A172 (cell line): ENCODE measurements at regions not wholly inside any gene's neighbourhood (a gene's known extent, or its start where the extent isn't known, plus 50 kb on each side); places are given as distances from the start of the nearest gene placed in this dataset.

ENCODE experiments used
- DNase-seq: peaks from one replicate; pipeline ENCODE4 v3.0.0-alpha.2; 2015; ENCODE audit warnings: low spot score

DNA sequence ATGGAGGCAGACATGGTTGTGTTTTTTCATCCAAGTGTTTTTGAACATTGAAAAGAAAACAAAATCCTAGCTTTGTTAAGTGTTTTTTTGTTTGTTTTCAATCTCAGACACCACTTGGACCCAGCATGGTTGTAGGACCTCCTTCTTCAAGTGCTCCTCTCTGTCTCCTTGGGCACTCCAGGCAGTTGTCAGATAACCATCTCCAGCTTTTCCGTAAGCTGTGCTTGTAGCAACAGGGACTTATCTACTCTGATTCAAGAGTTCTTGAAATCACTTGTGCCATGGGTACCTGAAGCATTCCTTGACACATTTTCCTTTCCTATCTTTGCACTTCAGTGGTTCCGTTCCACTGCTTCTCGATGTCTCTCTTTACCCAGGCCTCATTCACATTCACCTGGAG lies 334.9 kb upstream of the DDX53 start:
- DNase-seq, result no peak

DNA sequence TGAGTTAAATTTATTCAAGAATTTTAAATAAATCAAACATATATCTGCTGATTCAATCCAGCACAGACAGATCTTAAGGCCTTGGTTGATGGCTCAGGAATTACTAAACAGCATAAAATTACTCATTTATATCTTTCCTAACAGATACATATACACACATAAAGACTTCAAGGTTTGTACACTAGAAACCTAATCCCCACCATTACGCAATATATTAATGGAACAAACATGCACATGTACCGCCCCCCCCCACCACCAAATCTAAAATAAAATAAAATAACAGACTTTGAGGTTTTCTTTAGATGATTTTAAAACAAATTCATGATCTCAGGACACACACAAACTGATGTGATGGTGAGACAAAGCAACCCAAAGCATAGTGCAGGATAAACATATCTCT lies 333.9 kb upstream of the DDX53 start:
- DNase-seq, result no peak

DNA sequence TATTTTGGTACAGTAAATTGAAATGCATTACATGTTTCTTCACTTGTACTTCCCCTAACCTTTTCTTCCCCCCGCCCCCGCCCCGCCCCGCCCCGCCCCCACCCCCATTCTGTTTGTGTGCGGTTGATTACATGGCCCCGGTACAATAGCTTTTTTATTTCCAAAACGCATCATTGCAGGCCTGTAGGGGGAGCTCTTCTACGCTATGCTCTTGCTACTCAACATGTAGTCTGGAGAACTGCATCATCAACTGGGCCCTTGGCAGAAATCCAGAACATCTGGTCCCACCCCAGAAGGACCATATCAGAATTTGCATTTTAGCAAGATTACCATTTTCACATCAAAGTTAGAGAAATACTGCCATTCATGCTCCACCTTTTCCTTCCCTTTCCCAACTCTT lies 333.3 kb upstream of the DDX53 start:
- peak; percentile 35 for DNase-seq

DNA sequence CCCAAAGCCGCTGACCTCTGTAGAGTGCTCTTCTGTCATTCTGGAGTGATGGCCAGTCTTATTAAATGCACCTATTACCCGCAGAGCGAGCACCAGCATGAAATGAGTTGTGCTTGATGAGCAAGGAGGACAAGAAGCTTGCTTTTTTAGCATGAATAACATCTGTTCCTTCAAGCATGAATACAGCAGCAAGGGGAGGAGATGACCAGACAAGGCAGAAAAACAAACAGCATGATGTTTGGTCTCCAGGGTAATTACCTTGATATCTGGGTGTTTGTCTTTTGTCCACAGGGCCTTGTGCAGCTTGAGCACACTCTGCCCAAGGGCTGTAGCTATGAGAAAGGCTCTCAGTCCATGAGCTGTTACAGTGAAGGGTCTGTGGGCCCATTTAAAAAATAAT lies 324.8 kb upstream of the DDX53 start:
- no peak for DNase-seq

DNA sequence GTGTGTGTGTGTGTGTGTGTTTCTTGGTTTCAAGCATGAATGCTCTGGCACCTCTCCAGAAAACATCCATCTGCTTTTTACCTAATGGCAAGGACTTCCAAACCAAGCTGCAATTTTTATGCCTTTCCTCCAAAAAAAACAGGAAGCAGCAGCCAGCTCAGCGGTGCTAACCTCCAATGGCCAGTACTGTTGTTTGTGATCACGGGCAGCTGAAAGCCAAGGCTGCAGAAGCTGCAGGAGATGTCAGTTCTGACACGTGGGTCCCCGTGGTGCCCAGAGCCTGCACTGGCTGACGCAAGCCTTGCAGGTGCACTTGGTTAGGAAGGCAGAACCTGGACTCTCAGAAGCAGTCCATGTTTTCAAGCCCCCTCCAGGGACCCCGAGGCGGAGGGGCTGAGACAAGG lies 313.6 kb upstream of the DDX53 start:
- DNase-seq, result peak; percentile 38

DNA sequence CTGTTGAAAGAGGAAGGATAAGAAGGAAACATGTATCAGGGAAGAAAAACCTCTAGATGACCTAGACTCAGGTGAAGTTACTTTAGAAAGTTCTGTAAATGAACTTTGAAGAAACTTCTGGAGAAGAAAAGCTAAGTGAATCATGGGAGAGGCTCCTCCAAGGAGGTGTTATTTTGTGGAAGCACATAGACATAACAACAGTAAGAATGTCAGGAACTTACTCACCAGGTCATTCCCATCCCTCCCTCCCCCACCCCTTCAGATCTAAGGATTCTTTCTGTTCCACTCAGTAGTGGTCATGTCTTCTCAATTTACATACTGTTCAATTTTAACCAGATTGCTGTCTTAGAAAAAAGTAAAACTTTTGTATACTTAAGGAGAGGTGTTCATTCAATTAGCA lies 310.5 kb upstream of the DDX53 start:
- no peak for DNase-seq

DNA sequence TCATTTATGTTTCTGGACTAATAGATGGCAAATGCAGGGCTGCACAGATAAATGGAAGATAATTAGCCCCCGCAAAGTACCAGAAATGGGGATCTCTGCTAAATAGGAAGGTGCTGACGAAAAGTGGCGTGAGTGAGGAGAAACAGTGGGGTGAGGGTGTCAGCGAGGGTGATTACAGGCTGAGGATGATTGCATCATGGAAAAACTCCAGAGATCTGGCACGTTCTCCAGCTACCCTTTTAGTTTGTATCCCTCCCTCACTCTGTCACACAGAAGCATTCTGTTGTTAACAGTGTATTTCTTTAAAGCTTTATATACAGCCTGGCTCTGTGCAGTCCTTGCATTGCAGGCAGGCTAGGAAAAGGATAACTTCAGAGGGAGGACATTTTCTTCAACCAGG lies 309.6 kb upstream of the DDX53 start:
- DNase-seq, result no peak

DNA sequence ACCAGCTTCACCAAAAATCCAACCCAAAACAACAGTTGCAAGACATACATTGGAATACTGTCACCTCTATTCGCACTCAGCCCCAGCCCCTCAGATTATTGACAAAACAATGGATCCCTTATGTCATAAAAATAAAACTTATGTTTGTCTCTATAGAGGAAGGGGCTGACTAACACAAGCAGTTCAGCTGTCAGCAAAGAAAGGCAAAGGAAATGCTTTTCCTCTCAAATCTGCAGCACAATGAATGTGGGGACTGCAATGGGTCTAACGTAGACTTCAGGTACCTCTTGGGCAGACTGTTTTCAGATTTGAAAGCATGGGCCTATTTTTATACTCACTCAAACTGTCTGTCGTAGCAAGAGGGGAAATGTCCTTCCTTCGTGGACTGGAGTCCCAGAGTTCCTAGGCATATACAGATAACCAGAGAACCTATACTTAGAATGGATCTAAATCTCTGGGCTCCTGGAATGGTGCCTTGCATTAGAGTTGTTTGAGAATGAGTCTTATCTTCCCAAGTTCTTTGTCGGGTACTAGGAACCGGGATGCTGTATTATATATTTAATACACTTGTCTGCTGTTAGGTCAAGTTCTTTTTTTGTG lies 307.7 kb upstream of the DDX53 start:
- DNase-seq, result no peak

DNA sequence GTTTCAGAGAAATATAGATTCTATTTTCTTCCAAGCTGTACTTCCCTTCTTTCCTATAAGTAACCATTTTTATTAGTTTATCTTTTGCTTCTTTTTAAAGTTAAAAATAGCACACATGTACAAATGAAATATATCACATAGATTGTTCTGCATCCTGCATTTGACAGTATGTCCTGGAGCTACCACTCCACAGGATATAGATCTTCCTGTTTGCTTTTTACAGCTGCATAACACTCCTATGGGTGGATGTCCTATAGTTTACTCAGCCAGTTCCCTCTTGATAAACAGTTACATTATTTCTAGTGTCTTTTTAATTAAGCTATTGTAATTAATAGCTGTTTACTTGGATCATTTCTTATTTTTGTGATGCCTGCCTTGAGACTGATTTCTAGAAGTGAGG lies 301.6 kb upstream of the DDX53 start:
- DNase-seq, result no peak

DNA sequence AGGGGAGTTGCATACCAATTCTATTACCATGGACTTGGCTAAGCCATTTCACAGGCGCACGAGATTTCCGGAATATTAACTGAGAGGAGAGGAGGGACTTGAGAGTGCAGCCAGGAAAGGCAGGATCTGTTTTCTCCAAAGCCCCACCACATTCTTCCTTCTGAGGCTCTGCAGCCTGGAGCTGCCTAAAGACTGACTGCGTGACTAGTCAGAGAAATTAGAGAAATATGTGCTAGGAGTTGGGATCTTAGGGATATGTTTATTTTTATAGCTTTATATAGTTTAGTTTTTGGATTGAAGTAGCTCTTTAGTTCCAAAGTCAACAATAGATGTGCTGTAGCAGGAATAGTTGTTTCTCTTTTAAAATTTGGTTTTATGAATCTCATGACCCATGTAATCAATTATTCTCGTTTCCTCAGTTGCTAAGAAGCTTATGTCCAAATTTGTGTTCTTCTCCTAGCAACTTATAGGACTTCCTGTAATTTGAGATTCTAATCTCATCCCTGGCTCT lies 300.1 kb upstream of the DDX53 start:
- DNase-seq, result no peak

DNA sequence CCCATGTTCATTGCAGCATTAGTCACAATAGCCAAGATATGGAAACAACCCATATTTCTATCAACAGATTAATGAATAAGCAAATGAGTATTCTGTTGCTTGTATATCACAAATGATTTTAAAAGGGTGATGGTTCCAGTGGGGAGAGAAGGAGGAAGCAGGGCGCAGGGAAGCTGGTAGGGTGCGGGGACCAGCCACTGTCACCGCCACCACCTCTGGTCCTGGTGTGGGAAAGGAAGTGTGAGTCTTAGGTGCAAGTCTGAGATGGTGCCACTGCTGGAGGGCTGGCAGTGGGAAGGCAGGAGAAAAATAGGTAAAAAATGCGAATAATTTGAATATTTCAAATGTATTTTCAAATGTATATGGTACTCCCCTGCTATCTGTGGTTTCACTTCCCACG lies 286.8 kb upstream of the DDX53 start:
- DNase-seq, result no peak

DNA sequence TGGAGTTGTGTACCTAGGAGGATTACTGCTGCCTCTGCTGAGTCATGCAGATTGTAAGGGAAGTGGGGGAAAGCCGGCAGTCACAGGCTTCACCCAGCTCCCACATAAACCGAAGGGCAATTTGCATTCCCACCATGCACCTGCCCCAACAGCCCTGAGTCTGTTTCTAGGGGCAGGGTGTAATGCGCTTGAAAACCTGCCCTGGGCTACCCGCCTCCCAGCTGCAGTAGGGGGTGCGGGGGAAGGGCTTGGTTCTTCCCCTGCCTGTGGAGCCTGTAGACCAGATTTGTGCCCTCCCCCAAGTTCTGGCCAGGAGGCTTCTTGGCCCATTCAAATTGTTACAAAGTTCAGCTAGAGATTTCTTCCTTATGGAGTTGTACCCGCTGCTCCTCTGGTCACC lies 269.2 kb upstream of the DDX53 start:
- DNase-seq, result peak; percentile 1

DNA sequence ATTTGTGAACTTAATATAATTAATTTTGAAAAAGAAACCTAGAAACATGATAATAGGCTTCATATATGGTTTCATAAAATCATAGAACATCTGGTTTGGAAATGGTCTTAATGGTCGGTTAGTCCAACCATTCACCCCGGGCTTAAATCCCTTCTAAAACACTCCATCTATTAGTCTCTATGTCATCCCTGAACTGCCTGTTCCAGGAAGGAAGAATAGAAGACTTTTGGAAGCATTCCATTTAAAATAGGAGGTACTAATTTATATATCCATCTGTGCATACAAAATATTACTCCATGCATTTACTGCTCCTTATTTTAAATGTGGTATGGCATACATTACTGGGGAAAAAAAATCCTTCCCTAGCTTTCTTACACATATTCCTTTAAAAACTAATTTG lies 262.2 kb upstream of the DDX53 start:
- DNase-seq, result no peak

DNA sequence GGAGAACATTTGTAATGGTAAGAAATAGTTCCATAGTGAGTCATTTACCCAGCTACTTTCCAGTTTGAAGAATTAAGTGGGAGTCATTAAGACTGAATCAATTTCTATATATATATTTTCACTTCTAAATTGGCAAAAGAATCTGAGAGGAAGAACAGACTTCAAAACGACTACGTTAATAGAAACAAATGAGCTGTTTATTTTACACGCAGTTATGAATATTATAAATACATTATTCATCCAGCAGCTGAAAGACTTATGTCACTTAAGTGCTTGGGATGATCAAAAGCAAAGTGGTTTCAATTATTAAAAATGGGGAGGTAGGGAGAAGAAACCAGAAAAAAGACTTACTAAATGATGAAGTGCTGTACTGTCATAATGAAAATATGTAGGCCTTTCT lies 260.5 kb upstream of the DDX53 start:
- peak; percentile 4 for DNase-seq

DNA sequence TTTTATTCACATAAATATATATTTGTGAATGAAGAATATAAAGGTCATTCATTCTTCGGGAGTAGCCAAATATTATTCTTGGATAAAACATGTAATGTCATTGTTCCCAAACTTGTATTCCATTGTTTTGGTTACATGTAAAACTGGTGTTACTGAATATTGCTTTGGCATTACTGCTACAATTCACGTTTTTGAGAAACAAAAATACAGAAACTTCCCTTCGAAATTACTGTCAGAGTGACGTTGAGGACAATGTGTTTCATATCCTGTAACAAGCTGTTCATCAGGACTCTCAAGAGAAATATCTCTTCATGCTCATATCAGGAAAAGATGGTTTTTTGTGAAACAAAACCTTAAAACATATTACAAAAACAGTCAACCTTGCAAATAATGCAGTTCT lies 258.9 kb upstream of the DDX53 start:
- DNase-seq, result no peak

DNA sequence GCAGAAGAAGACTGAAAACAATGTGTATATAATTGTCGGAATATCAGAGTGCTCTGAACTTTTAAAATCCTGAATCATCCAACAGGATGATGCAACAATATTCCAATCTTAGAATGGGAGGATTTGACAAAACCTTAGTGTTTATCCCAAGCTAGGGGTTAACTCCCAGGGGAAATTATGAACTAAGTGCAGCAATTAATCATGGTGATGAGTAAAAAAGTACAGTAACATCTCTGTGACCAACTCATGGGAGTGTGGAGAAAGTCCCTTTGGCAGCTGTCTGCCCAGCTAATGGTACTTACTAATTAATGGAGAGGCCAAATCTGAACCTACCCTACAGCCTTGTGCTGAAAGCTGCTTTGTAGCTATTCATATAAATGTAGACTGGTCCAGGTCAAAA lies 257.6 kb upstream of the DDX53 start:
- peak; percentile 57 for DNase-seq

DNA sequence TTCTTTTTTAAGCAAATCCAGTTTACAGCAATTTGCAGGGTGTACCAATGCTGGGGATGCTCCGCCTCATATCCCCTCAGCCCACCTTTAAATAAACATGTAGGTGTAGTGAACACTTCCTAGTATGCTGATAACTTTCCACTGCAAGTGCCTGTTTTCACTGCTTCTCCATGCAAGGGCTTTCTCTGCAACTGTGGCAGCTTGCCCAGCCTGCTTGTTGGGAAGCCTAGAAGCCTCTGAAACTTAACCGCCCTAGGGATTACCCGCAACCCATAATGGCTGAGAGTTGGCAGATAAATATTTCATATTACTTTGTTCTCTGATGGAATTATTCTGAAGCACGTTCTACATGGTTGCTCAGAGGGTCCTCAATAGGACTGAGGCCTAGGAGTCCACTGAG lies 253.7 kb upstream of the DDX53 start:
- no peak for DNase-seq

DNA sequence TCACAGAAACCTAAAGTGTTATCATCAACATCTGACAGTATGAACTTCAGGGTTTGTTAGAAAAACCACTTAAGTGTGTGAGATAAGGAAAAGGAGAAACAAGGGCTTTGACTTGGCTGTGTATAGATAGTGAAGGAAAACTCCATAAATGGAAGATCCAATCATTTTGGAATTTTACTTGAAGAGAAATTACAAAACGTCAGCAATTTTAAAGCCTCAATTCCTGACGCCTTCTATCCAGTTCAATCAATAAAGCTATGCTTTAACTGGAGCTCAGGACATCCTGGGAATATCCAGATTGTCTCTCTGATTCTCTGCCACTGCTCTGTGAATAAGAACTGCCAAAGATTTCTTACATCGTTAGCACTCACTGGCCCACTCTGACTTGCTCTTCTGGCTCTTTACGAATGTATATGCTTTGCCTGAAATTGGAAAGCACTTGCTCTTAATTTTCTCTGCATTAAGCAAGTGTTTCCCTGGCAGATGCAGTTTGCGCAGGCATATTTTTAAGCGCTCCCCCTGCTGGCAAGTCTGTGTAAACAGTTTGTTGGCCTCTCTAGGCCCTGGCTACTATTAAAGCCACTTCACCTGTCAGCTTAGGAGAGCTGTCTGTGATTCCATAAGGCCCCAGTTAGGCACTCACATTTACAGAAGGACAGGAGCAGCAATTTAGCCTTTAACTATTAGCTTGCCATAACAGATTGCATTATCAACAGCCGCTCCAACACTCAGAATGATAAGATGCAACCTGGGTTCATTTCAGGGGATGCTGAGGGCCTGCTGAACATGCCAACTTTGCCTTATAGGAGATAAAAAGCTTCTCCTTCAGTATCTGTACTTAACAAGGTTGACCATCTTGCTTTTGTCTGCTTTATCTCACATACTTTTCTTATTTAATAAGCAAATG lies 251.4 kb upstream of the DDX53 start:
- peak; percentile 47 for DNase-seq

DNA sequence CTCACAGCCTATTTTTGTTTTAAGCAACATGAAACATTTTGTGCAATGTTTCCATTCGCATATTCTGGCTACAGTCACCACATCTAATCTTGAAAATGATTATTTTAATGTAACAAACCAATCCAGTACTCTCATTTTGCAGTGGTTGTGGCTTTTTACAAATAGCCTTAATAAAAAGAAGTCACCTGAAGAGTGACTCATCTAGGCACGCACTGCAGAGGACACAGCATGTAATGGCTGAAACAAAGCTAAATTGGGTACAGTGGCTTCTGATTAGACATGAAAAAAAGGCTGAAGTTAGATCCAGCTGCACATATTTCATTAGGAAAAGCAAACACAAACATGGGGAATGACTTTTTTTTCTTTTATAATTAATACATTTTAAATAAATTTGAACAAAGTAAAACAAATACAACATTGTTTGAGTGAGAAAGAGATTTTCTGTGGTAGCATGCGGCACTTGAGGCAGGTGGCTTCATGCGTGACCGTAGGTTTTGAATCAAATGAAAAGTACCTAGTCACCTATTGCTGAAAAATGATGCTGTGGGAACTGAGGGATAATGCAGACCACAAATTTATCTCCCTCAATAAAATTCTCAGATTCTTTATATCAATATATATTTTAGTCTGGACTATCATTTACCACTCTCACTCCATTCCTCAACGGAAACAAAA lies 240.8 kb upstream of the DDX53 start:
- DNase-seq, result peak; percentile 3

DNA sequence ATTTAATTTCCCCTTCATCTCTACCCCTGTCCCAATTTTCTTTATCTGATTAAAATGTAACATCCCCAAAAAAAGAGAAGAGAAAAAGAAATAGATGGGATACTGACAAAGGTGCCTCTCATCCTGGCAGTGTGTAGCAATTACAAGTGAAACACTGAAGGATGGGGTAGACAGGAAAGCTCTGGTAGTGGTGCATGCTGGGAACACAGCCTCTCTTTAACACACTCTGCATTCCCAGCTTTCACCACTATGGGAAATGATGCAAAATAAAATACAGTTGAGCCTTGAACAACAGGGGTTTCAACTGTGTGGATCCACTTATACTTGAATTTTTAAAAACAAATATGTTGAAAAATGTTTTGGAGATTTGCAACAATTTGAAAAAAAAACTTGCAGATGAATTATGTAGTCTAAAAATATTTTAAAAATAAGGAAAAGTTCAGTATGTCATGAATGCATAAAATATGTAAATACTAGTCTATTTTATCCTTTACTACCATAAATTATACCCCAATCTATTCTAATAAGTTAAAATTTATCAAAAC lies 239.2 kb upstream of the DDX53 start:
- peak; percentile 7 for DNase-seq

DNA sequence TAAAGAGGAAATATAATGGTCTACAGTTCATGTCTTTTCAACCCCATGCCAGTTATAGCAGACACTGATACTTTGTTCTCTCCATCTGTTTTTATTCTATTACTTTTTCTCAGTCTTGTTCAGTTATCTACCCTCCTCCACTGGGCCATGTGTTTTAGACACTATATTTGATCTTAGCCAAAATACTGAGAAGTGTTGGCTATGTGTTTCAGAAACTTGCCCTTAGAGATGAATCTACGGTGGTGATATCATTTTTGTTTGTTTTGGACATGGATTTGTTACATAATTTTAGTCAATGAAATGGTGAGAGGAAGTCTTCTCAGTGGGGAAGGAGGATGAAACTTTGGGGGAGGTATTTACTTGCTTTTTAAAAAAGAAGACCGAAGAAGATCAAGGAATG lies 211.5 kb upstream of the DDX53 start:
- no peak for DNase-seq

DNA sequence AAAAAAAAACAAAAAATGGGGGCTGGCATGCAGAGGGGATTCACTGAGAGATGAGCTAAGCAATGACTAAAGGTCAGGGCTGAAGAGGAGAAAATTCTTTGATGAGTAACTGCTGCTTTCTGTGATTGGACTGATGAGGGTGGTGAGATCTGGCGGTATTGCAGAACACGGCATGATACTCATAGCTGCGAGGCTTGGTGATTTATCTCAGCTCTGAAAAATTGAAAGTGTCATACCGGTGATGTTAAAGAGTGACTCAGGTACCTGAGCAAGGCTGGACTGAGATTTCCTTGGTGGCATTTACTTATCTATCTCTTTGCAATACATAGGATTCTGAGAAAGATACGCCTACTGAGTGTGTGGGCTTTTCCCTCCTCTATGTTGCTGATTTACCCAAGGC lies 204.1 kb upstream of the DDX53 start:
- DNase-seq, result peak; percentile 36

DNA sequence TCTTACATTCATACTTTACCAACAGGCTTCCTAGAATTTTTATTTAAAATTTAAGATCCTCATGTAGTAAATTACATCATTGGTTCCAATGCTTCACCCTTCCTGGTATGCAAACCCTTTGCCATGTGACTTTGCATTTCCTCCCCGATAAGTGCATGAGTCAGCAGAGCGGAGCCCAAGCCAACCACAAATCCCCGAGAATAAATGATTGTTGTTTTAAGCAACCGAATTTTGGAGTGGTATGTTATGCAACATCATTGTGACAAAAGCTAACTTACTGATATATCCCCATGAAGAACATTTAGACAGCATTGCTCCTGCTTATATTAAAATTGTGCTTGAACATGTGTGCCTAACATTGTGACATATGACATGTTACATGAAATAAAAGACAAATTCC lies 199.4 kb upstream of the DDX53 start:
- DNase-seq, result peak; percentile 90
